Liver (tissue), 8 donors: ENCODE measurements at regions not wholly inside any gene's neighbourhood (a gene's known extent, or its start where the extent isn't known, plus 50 kb on each side); places are given as distances from the start of the nearest gene placed in this dataset.

Experiments used
- DNase-seq: peaks from one replicate; pipeline ENCODE4 v3.0.0-alpha.2; 2017; ENCODE audit warnings: low spot score
- H3K27ac ChIP-seq, 2 donors: one replicate each; pipeline ENCODE4 v1.7.0; 2013; ENCODE audit warnings: inconsistent platforms in 2 of 2, low read length in 2 of 2, control low read depth in 1 of 2, low read depth in 1 of 2, mild to moderate bottlenecking in 1 of 2
- H3K27me3 ChIP-seq, 4 donors: one replicate each; pipeline versions ENCODE4 v1.6.1 to v1.7.0; 2013; ENCODE audit warnings: low read length in 3 of 4, inconsistent platforms in 1 of 4, mild to moderate bottlenecking in 1 of 4, moderate library complexity in 1 of 4; ENCODE audit not compliant: control insufficient read depth in 4 of 4, insufficient read depth in 4 of 4
- H3K36me3 ChIP-seq, 4 donors: one replicate each; pipeline versions ENCODE4 v1.6.1 to v1.7.0; 2013; ENCODE audit warnings: low read length in 3 of 4, mild to moderate bottlenecking in 3 of 4, low read depth in 1 of 4, moderate library complexity in 1 of 4; ENCODE audit not compliant: control insufficient read depth in 4 of 4, insufficient read depth in 3 of 4
- H3K4me1 ChIP-seq, 4 donors: one replicate each; pipeline versions ENCODE4 v1.6.1 to v1.7.0; 2013; ENCODE audit warnings: low read length in 3 of 4, mild to moderate bottlenecking in 3 of 4, moderate library complexity in 1 of 4; ENCODE audit not compliant: control insufficient read depth in 4 of 4, insufficient read depth in 4 of 4
- H3K4me3 ChIP-seq, 3 donors: one replicate each; pipeline versions ENCODE4 v1.6.1 to v1.7.0; 2013; ENCODE audit warnings: low read length in 3 of 3, control low read depth in 1 of 3, low read depth in 1 of 3, mild to moderate bottlenecking in 1 of 3
- H3K9ac ChIP-seq, 2 donors: one replicate each; pipeline ENCODE4 v1.7.0; 2013; ENCODE audit warnings: low read length in 2 of 2, mild to moderate bottlenecking in 2 of 2, moderate library complexity in 2 of 2, control low read depth in 1 of 2, low read depth in 1 of 2
- H3K9me3 ChIP-seq, 4 donors: one replicate each; pipeline versions ENCODE4 v1.6.1 to v1.7.0; 2013; ENCODE audit warnings: low read length in 3 of 4; ENCODE audit not compliant: control insufficient read depth in 4 of 4
- EGR1 ChIP-seq, 2 donors: IDR thresholded peaks; 2 replicates each; pipeline ENCODE4 v1.6.1; 2016 to 2018; ENCODE audit warnings: antibody characterized with exemption in 2 of 2, low read depth in 2 of 2
- FOXA2 ChIP-seq: IDR thresholded peaks from 2 replicates; pipeline ENCODE4 v1.6.1; 2016; ENCODE audit warnings: antibody characterized with exemption
- GABPA ChIP-seq, 2 donors: IDR thresholded peaks in 1 of 2; conservative IDR thresholded peaks in 1 of 2; 2 replicates each; pipeline ENCODE4 v1.6.1; 2016; ENCODE audit warnings: antibody characterized with exemption in 2 of 2, mild to moderate bottlenecking in 1 of 2, moderate library complexity in 1 of 2
- HNF4G ChIP-seq: IDR thresholded peaks from 2 replicates; pipeline ENCODE4 v1.6.1; 2016; ENCODE audit warnings: antibody characterized with exemption
- JUND ChIP-seq, 2 donors: IDR thresholded peaks; 2 replicates each; pipeline ENCODE4 v1.6.1; 2016; ENCODE audit warnings: antibody characterized with exemption in 2 of 2
- RAD21 ChIP-seq, 2 donors: IDR thresholded peaks; 2 replicates each; pipeline ENCODE4 v1.6.1; 2016; ENCODE audit warnings: antibody characterized with exemption in 2 of 2, mild to moderate bottlenecking in 2 of 2
- RXRA ChIP-seq, 2 donors: IDR thresholded peaks; 2 replicates each; pipeline ENCODE4 v1.6.1; 2017 to 2018; ENCODE audit warnings: antibody characterized with exemption in 2 of 2, mild to moderate bottlenecking in 1 of 2
- SP1 ChIP-seq: IDR thresholded peaks from 2 replicates; pipeline ENCODE4 v1.6.1; 2018; ENCODE audit warnings: antibody characterized with exemption, mild to moderate bottlenecking
- TAF1 ChIP-seq: conservative IDR thresholded peaks from 2 replicates; pipeline ENCODE4 v1.6.1; 2016; ENCODE audit warnings: antibody characterized with exemption, mild to moderate bottlenecking
- YY1 ChIP-seq: IDR thresholded peaks from 2 replicates; pipeline ENCODE4 v1.6.1; 2016; ENCODE audit warnings: antibody characterized with exemption, mild to moderate bottlenecking
- WGBS: extraction: QIAGEN DNeasy Blood & Tissue Kit; methylation state at CpG from one replicate; pipeline ENCODE4 v1.1.7; 2013; 5-methylcytosine and 5-hydroxymethylcytosine counted together
- TF ChIP-seq, protein P1 (sequence below): fragments of 150-350 bp; IDR thresholded peaks from 2 replicates; pipeline ENCODE4 v1.5.1; 2017; ENCODE audit warnings: improper control_type of control experiment, low read depth, low read length; ENCODE audit not compliant: missing input control
- TF ChIP-seq, protein P2 (sequence below): IDR thresholded peaks from 2 replicates; pipeline ENCODE4 v1.6.1; 2016; ENCODE audit warnings: antibody characterized with exemption, mild to moderate bottlenecking
- TF ChIP-seq, protein P3 (sequence below): IDR thresholded peaks from 2 replicates; pipeline ENCODE4 v1.6.1; 2016; ENCODE audit warnings: antibody characterized with exemption
- TF ChIP-seq, protein P4 (sequence below): IDR thresholded peaks from 2 replicates; pipeline ENCODE4 v1.6.1; 2016; ENCODE audit warnings: antibody characterized with exemption
- donor health status: healthy.
- donor health status: healthy.
- donor health status: healthy.
- donor health status: healthy.
- donor health status: healthy.

DNA sequence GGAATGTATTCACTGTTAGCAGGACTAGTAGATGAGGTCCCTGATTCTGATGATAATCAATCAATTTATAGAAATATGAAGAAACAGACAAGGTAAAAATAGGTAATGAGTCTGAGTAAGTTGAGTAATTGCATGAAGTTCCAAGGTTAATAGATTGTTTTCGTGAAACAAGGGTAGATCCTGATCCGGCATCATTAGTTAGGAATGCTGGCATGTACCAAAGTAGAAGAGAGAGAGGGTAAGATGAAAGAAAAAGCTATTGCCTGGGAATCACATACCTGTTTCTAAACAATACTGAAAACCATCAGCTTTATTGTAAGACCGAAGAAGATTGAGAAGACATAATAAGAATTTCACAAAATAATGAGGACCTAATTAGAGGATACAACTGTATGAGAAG, 118.1 kb upstream of the ARPP21 start:
- Histone ChIP-seq H3K27ac (no peak overlapping the region), H3K9ac (no peak overlapping the region), H3K9me3 (no peaks in the 10 kb centered on the region), H3K27me3 (no peaks in the 10 kb centered on the region), H3K4me3 (no peak overlapping the region), H3K4me1 (peaks cover 1 to 8% (median 3%) of the 10 kb centered on the region in 4 donors), H3K36me3 (no peaks in the 10 kb centered on the region)
- TF ChIP-seq SP1, result no peak
- no peak for TF ChIP-seq YY1
- no peak for TF ChIP-seq RXRA (IDR thresholded peaks at IDR 0.05)
- no peak for TF ChIP-seq HNF4G
- TF ChIP-seq, protein P1, sequence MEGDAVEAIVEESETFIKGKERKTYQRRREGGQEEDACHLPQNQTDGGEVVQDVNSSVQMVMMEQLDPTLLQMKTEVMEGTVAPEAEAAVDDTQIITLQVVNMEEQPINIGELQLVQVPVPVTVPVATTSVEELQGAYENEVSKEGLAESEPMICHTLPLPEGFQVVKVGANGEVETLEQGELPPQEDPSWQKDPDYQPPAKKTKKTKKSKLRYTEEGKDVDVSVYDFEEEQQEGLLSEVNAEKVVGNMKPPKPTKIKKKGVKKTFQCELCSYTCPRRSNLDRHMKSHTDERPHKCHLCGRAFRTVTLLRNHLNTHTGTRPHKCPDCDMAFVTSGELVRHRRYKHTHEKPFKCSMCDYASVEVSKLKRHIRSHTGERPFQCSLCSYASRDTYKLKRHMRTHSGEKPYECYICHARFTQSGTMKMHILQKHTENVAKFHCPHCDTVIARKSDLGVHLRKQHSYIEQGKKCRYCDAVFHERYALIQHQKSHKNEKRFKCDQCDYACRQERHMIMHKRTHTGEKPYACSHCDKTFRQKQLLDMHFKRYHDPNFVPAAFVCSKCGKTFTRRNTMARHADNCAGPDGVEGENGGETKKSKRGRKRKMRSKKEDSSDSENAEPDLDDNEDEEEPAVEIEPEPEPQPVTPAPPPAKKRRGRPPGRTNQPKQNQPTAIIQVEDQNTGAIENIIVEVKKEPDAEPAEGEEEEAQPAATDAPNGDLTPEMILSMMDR, result no peak
- TF ChIP-seq EGR1 (IDR thresholded peaks at IDR 0.05; ENCODE audit: low read depth in 2 of 2), result no peak
- TF ChIP-seq GABPA (IDR thresholded peaks at IDR 0.05 in 1 of 2, conservative IDR thresholded peaks at IDR 0.05 in 1 of 2), result no peak
- no peak for TF ChIP-seq TAF1
- TF ChIP-seq, protein P2, sequence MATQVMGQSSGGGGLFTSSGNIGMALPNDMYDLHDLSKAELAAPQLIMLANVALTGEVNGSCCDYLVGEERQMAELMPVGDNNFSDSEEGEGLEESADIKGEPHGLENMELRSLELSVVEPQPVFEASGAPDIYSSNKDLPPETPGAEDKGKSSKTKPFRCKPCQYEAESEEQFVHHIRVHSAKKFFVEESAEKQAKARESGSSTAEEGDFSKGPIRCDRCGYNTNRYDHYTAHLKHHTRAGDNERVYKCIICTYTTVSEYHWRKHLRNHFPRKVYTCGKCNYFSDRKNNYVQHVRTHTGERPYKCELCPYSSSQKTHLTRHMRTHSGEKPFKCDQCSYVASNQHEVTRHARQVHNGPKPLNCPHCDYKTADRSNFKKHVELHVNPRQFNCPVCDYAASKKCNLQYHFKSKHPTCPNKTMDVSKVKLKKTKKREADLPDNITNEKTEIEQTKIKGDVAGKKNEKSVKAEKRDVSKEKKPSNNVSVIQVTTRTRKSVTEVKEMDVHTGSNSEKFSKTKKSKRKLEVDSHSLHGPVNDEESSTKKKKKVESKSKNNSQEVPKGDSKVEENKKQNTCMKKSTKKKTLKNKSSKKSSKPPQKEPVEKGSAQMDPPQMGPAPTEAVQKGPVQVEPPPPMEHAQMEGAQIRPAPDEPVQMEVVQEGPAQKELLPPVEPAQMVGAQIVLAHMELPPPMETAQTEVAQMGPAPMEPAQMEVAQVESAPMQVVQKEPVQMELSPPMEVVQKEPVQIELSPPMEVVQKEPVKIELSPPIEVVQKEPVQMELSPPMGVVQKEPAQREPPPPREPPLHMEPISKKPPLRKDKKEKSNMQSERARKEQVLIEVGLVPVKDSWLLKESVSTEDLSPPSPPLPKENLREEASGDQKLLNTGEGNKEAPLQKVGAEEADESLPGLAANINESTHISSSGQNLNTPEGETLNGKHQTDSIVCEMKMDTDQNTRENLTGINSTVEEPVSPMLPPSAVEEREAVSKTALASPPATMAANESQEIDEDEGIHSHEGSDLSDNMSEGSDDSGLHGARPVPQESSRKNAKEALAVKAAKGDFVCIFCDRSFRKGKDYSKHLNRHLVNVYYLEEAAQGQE, result no peak
- TF ChIP-seq RAD21 (IDR thresholded peaks at IDR 0.05), result no peak
- TF ChIP-seq JUND (IDR thresholded peaks at IDR 0.05), result no peak
- TF ChIP-seq, protein P3, sequence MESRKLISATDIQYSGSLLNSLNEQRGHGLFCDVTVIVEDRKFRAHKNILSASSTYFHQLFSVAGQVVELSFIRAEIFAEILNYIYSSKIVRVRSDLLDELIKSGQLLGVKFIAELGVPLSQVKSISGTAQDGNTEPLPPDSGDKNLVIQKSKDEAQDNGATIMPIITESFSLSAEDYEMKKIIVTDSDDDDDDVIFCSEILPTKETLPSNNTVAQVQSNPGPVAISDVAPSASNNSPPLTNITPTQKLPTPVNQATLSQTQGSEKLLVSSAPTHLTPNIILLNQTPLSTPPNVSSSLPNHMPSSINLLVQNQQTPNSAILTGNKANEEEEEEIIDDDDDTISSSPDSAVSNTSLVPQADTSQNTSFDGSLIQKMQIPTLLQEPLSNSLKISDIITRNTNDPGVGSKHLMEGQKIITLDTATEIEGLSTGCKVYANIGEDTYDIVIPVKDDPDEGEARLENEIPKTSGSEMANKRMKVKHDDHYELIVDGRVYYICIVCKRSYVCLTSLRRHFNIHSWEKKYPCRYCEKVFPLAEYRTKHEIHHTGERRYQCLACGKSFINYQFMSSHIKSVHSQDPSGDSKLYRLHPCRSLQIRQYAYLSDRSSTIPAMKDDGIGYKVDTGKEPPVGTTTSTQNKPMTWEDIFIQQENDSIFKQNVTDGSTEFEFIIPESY, result no peak
- DNase-seq, result no peak
- 93% methylated on average over 3 of the region's 3 CpGs for WGBS

DNA sequence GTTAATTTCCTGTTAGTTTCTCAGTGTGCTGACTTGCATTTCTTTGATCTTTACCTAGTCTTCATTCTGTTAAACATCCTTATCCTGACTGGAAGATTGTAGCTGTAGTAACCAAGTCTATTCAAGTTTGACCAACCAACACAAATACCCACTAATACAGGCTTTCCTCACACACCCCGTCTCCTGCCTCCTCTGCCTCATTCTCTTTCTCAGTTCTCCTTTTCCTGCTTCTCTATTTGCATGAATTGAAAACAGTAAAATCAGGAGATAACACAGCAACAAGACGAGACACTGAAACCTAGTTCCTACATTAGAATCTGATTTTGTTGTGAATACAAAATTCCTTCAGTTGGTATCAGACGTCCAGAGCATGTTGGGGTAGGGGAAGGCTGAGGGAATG, 116.9 kb upstream of the ARPP21 start:
- 88% methylated on average over 3 of the region's 3 CpGs for WGBS
- Histone ChIP-seq H3K27ac (no peak overlapping the region), H3K27me3 (no peaks in the 10 kb centered on the region), H3K9me3 (no peaks in the 10 kb centered on the region), H3K4me1 (peaks cover 2 to 8% (median 3%) of the 10 kb centered on the region in 4 donors), H3K4me3 (no peak overlapping the region), H3K9ac (no peak overlapping the region), H3K36me3 (no peaks in the 10 kb centered on the region)
- DNase-seq, result no peak
- TF ChIP-seq FOXA2 (no peak), SP1 (no peak), YY1 (no peak), GABPA (IDR thresholded peaks at IDR 0.05 in 1 of 2, conservative IDR thresholded peaks at IDR 0.05 in 1 of 2) (no peak)
- TF ChIP-seq, protein P2, result no peak
- TF ChIP-seq, protein P1, result no peak
- TF ChIP-seq, protein P4, sequence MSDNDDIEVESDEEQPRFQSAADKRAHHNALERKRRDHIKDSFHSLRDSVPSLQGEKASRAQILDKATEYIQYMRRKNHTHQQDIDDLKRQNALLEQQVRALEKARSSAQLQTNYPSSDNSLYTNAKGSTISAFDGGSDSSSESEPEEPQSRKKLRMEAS, result no peak
